ENCODE measurements at regions not wholly inside any gene's neighbourhood (a gene's known extent, or its start where the extent isn't known, plus 50 kb on each side); places are given as distances from the start of the nearest gene placed in this dataset.

- Histone ChIP-seq H3K27me3 (no peaks in the 10 kb centered on the region), H3K27ac (no peak overlapping the region), H3K4me1 (no peaks in the 10 kb centered on the region), H3K9me3 (no peaks in the 10 kb centered on the region), H3K36me3 (no peaks in the 10 kb centered on the region), H3K4me3 (no peak overlapping the region)
- ATAC-seq (ENCODE audit: low FRiP score in 2 of 2) (no peak), DNase-seq (no peak)
- TF ChIP-seq POLR2AphosphoS5 (IDR thresholded peaks at IDR 0.05) (no peak), EP300 (IDR thresholded peaks at IDR 0.05) (no peak), CTCF (IDR thresholded peaks at IDR 0.05) (no peak), POLR2A (IDR thresholded peaks at IDR 0.05) (no peak)
Observed at GRCh38 chr10:111565542-111565941, 488.7 kb downstream of the ADRA2A start.

GRCh38 chr10:111578076-111578475 lies 501.2 kb downstream of the ADRA2A start:
- H3K36me3 ChIP-seq: no peaks in the 10 kb centered on the region
- H3K9me3 ChIP-seq: no peaks in the 10 kb centered on the region
- no peak for TF ChIP-seq CTCF (IDR thresholded peaks at IDR 0.05)
- no peak for TF ChIP-seq EP300 (IDR thresholded peaks at IDR 0.05)
- no peak for TF ChIP-seq POLR2A (IDR thresholded peaks at IDR 0.05)
- TF ChIP-seq POLR2AphosphoS5 (IDR thresholded peaks at IDR 0.05): no peak
- 37 to 67% methylated on average over 3 of the region's 3 CpGs for WGBS, 2 donors
- no peak for DNase-seq
- no peak for ATAC-seq (ENCODE audit: low FRiP score in 2 of 2)
- no peak overlapping the region for H3K4me3 ChIP-seq
- H3K27ac ChIP-seq: no peak overlapping the region
- H3K27me3 ChIP-seq: no peaks in the 10 kb centered on the region
- no peaks in the 10 kb centered on the region for H3K4me1 ChIP-seq

GRCh38 chr10:111579473-111579872 lies 502.6 kb downstream of the ADRA2A start:
- no peak for DNase-seq
- no peak overlapping the region for H3K4me3 ChIP-seq
- 71 to 73% methylated on average over 1 of the region's 1 CpG for WGBS, 2 donors
- H3K27ac ChIP-seq: no peak overlapping the region
- H3K27me3 ChIP-seq: no peaks in the 10 kb centered on the region
- no peak for TF ChIP-seq CTCF (IDR thresholded peaks at IDR 0.05)
- no peak for TF ChIP-seq EP300 (IDR thresholded peaks at IDR 0.05)
- TF ChIP-seq POLR2AphosphoS5 (IDR thresholded peaks at IDR 0.05): no peak
- no peak for TF ChIP-seq POLR2A (IDR thresholded peaks at IDR 0.05)
- no peaks in the 10 kb centered on the region for H3K9me3 ChIP-seq
- no peaks in the 10 kb centered on the region for H3K4me1 ChIP-seq
- H3K36me3 ChIP-seq: no peaks in the 10 kb centered on the region
- ATAC-seq (ENCODE audit: low FRiP score in 2 of 2): no peak

GRCh38 chr10:111590703-111591102 lies 513.9 kb downstream of the ADRA2A start:
- TF ChIP-seq POLR2A (IDR thresholded peaks at IDR 0.05): no peak
- no peak for TF ChIP-seq CTCF (IDR thresholded peaks at IDR 0.05)
- no peak for TF ChIP-seq POLR2AphosphoS5 (IDR thresholded peaks at IDR 0.05)
- TF ChIP-seq EP300 (IDR thresholded peaks at IDR 0.05): no peak
- Histone ChIP-seq H3K4me3 (no peak overlapping the region), H3K36me3 (no peaks in the 10 kb centered on the region), H3K27me3 (no peaks in the 10 kb centered on the region), H3K9me3 (no peaks in the 10 kb centered on the region), H3K4me1 (no peaks in the 10 kb centered on the region), H3K27ac (no peak overlapping the region)
- no peak for ATAC-seq (ENCODE audit: low FRiP score in 2 of 2)
- DNase-seq: no peak
- 18 to 74% methylated on average over 3 of the region's 3 CpGs for WGBS, 2 donors

GRCh38 chr10:111593578-111593977 lies 516.7 kb downstream of the ADRA2A start:
- ATAC-seq (ENCODE audit: low FRiP score in 2 of 2): no peak
- no peaks in the 10 kb centered on the region for H3K36me3 ChIP-seq
- TF ChIP-seq EP300 (IDR thresholded peaks at IDR 0.05) (no peak), POLR2A (IDR thresholded peaks at IDR 0.05) (no peak), POLR2AphosphoS5 (IDR thresholded peaks at IDR 0.05) (no peak), CTCF (IDR thresholded peaks at IDR 0.05) (no peak)
- DNase-seq: no peak
- H3K4me1 ChIP-seq: no peaks in the 10 kb centered on the region
- no peaks in the 10 kb centered on the region for H3K27me3 ChIP-seq
- no peak overlapping the region for H3K4me3 ChIP-seq
- 76 to 79% methylated on average over 3 of the region's 3 CpGs for WGBS, 2 donors
- H3K27ac ChIP-seq: no peak overlapping the region
- no peaks in the 10 kb centered on the region for H3K9me3 ChIP-seq

Measured in upper lobe of left lung (tissue), 6 donors.